IMR-90 (cell line): ENCODE measurements at regions not wholly inside any gene's neighbourhood (a gene's known extent, or its start where the extent isn't known, plus 50 kb on each side); places are given as distances from the start of the nearest gene placed in this dataset.

Source experiments
- ATAC-seq: fragments of 200-7000 bp; cut with Tn5 transposase; 2 replicates; pipeline ENCODE4 v1.9.1; 2020; ENCODE audit warnings: low read depth, mild to moderate bottlenecking, moderate library complexity
- BruUV-seq: library from RNA; stranded (reverse); fragments of 400-500 nt; replicated peaks from 2 replicates; lab custom pipeline; 2021; lab: Mats Ljungman, UMichigan
- CTCF ChIA-PET: fragments of 300-600 bp; formaldehyde crosslinking; extraction: SDS; loops from one replicate; lab custom pipeline; 2021; ENCODE audit warnings: antibody characterized with exemption; lab: Yijun Ruan, JAX
- POLR2A ChIA-PET: fragments of 300-600 bp; sonication (Branson Sonifier 250); formaldehyde crosslinking; loops from one replicate; lab custom pipeline; 2022; ENCODE audit warnings: antibody characterized with exemption; ENCODE audit not compliant: unreplicated experiment; lab: Charles Lee
- DNase-seq: peaks from one replicate; pipeline ENCODE4 v3.0.0; 2013
- H2AFZ ChIP-seq: replicated peaks from 2 replicates; pipeline ENCODE3; 2013; ENCODE audit warnings: low read length, mild to moderate bottlenecking; ENCODE audit not compliant: poor library complexity
- H2AK5ac ChIP-seq: 2 replicates; pipeline ENCODE4 v1.6.1; 2013; ENCODE audit warnings: low read depth, low read length, inconsistent platforms
- H2AK9ac ChIP-seq: replicated peaks from 2 replicates; pipeline ENCODE3; 2013; ENCODE audit warnings: mild to moderate bottlenecking, low read depth, low read length, moderate library complexity; ENCODE audit not compliant: poor library complexity
- H2BK120ac ChIP-seq: 2 replicates; pipeline ENCODE4 v1.6.1; 2013; ENCODE audit warnings: low read depth, low read length, inconsistent platforms
- H2BK15ac ChIP-seq: 3 replicates; pipeline ENCODE4 v1.6.1; 2013; ENCODE audit warnings: low read depth, low read length, inconsistent platforms
- H2BK20ac ChIP-seq: 2 replicates; pipeline ENCODE4 v1.6.1; 2013; ENCODE audit warnings: low read depth, mild to moderate bottlenecking, inconsistent platforms, low read length, moderate library complexity
- H2BK5ac ChIP-seq: 2 replicates; pipeline ENCODE4 v1.6.1; 2013; ENCODE audit warnings: mild to moderate bottlenecking, low read depth, low read length, inconsistent platforms; ENCODE audit not compliant: poor library complexity, severe bottlenecking
- H3K14ac ChIP-seq: replicated peaks from 2 replicates; pipeline ENCODE4 v1.6.1; 2013; ENCODE audit warnings: low read depth, low read length, inconsistent platforms
- H3K18ac ChIP-seq: 2 replicates; pipeline ENCODE4 v1.6.1; 2013; ENCODE audit warnings: low read depth, low read length, control low read depth
- H3K23ac ChIP-seq: 2 replicates; pipeline ENCODE4 v1.6.1; 2013; ENCODE audit warnings: low read depth, low read length, inconsistent platforms
- H3K27ac ChIP-seq: 2 replicates; pipeline ENCODE4 v1.5.1; 2013; ENCODE audit warnings: mild to moderate bottlenecking, control low read depth, low read length; ENCODE audit not compliant: insufficient read depth
- H3K27me3 ChIP-seq: 2 replicates; pipeline ENCODE4 v1.6.1; 2013; ENCODE audit warnings: low read length; ENCODE audit not compliant: control insufficient read depth, insufficient read depth
- H3K36me3 ChIP-seq: 2 replicates; pipeline ENCODE4 v1.6.1; 2013; ENCODE audit warnings: low read length, mixed read lengths; ENCODE audit not compliant: control insufficient read depth, insufficient read depth
- H3K4ac ChIP-seq: 2 replicates; pipeline ENCODE4 v1.6.1; 2013; ENCODE audit warnings: low read depth, low read length, inconsistent platforms
- H3K4me1 ChIP-seq: 2 replicates; pipeline ENCODE4 v1.6.1; 2013; ENCODE audit warnings: low read length, mixed read lengths; ENCODE audit not compliant: control insufficient read depth, insufficient read depth
- H3K4me2 ChIP-seq: 2 replicates; pipeline ENCODE4 v1.6.1; 2013; ENCODE audit warnings: low read depth, mild to moderate bottlenecking, control low read depth, low read length, moderate library complexity
- H3K4me3 ChIP-seq: 2 replicates; pipeline ENCODE4 v1.5.1; 2013; ENCODE audit warnings: low read depth, mild to moderate bottlenecking, control low read depth, low read length, moderate library complexity; ENCODE audit not compliant: insufficient read depth
- H3K56ac ChIP-seq: 2 replicates; pipeline ENCODE4 v1.6.1; 2013; ENCODE audit warnings: low read length, inconsistent platforms; ENCODE audit not compliant: insufficient read depth; ENCODE audit errors: extremely low read depth
- H3K79me1 ChIP-seq, 2 experiments: 2 replicates each; pipeline ENCODE4 v1.6.1; 2013; ENCODE audit warnings: low read length in 2 of 2, inconsistent platforms in 1 of 2, low read depth in 1 of 2
- H3K9ac ChIP-seq: 2 replicates; pipeline ENCODE4 v1.6.1; 2013; ENCODE audit warnings: low read depth, low read length, control low read depth
- H3K9me1 ChIP-seq: 2 replicates; pipeline ENCODE4 v1.6.1; 2013; ENCODE audit warnings: low read length, inconsistent platforms; ENCODE audit not compliant: insufficient read depth
- H3K9me3 ChIP-seq: 2 replicates; pipeline ENCODE4 v1.6.1; 2013; ENCODE audit warnings: low read length; ENCODE audit not compliant: control insufficient read depth, insufficient read depth
- H4K20me1 ChIP-seq: 2 replicates; pipeline ENCODE4 v1.6.1; 2013; ENCODE audit warnings: low read length, inconsistent platforms; ENCODE audit not compliant: insufficient read depth
- H4K5ac ChIP-seq: 2 replicates; pipeline ENCODE4 v1.6.1; 2013; ENCODE audit warnings: mild to moderate bottlenecking, low read depth, low read length, control low read depth
- H4K8ac ChIP-seq, 2 experiments: 2 replicates each; pipeline ENCODE4 v1.6.1; 2013; ENCODE audit warnings: low read depth in 2 of 2, low read length in 2 of 2, control low read depth in 1 of 2, inconsistent platforms in 1 of 2
- H4K91ac ChIP-seq: 2 replicates; pipeline ENCODE4 v1.6.1; 2013; ENCODE audit warnings: low read depth, low read length, inconsistent platforms; ENCODE audit not compliant: insufficient read depth
- WGBS, 2 experiments: methylation state at CpG; one replicate each; pipeline versions ENCODE4 v1.1.5 to v1.1.7; 2013; ENCODE audit warnings: missing lambda C conversion rate in 2 of 2; ENCODE audit not compliant: insufficient read length in 1 of 2; ENCODE audit errors: extremely low coverage in 2 of 2; 5-methylcytosine and 5-hydroxymethylcytosine counted together
- dilution Hi-C: fragments of 300-500 bp; cut with HindIII; formaldehyde crosslinking; loops from one replicate; pipeline ENCODE4 v1.14.3; 2018; ENCODE audit warnings: low sequenced_read_pairs; ENCODE audit not compliant: unreplicated experiment
- in situ Hi-C: fragments of 300-500 bp; cut with MboI; formaldehyde crosslinking; loops from 3 replicates; pipeline ENCODE4 v1.14.3; 2019; ENCODE audit warnings: low sequenced_read_pairs, inconsistent platforms, mixed read lengths
- intact Hi-C: fragments of 100-400 bp; cut with micrococcal nuclease; formaldehyde crosslinking; loops from 2 replicates; pipeline ENCODE4 v1.10.0; 2022
- TF ChIP-seq, protein P1 (sequence below): fragments of 150-350 bp; IDR thresholded peaks from 2 replicates; pipeline ENCODE4 v1.6.1; 2017; ENCODE audit warnings: mild to moderate bottlenecking, antibody characterized with exemption, low read length, low read depth
- TF ChIP-seq, protein P2 (sequence below): fragments of 150-350 bp; IDR thresholded peaks from 2 replicates; pipeline ENCODE4 v1.6.1; 2016; ENCODE audit warnings: low read depth, mild to moderate bottlenecking, low read length, moderate library complexity, borderline replicate concordance

DNA sequence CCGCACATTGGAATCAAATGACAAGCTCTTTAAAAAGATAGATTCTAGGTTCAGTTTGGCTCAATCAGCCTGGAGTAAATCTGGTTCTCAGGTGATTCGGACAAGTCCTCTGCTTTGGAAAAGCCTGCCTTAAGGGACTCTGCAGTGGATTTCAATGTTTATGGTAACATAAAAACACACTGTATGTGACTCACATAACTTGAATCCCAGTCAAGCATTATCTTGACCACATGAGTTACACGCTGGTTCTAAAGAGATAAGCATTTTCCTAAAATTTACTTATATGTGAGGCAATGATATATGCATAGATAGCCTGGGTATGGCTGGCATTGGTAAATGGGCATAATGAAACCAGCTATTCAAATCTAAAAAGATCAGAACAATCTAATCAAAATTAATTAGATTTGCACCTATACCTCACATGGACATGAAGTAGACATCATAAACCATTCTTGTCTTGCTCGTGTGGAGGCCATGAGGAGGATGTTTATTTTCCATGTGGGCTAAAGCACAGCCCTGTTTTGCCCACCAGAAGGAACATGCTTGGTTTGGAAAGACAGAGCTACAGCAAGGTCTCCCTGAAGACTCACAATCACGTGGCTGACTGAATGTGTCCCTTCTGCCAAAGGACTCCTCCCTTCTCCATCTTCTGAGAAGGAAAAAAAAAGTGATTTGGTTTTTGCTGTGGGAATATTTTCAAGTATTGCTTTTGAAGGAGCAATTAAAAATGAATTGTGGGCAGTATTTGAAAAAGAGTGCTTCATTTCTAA, 351.7 kb downstream of the DIRAS2 start:
- BruUV-seq, result no TSS peak
- intact Hi-C loops (no loop called here), in situ Hi-C loops (no loop called here), dilution Hi-C loops (no loop called here)
- no peak overlapping the region for H3K4ac ChIP-seq
- no peaks in the 10 kb centered on the region for H3K79me1 ChIP-seq
- ChIA-PET POLR2A (no interaction called here), CTCF (interaction anchor here (0.5 kb wide), 1 partner anchor 8 kb away, joined by 3 read pairs; no protein-coding TSS in a partner anchor)
- no peak overlapping the region for H2AFZ ChIP-seq
- no peak overlapping the region for H2AK9ac ChIP-seq
- H3K9ac ChIP-seq, result no peak overlapping the region
- no peak overlapping the region for H2BK120ac ChIP-seq
- H3K27me3 ChIP-seq, result no peaks in the 10 kb centered on the region
- WGBS, 2 experiments, result no CpG with 5 or more reads among the region's 5 CpGs
- H3K4me2 ChIP-seq, result no peak overlapping the region
- H3K4me3 ChIP-seq, result no peak overlapping the region
- no peak overlapping the region for H3K23ac ChIP-seq
- TF ChIP-seq, protein P1, sequence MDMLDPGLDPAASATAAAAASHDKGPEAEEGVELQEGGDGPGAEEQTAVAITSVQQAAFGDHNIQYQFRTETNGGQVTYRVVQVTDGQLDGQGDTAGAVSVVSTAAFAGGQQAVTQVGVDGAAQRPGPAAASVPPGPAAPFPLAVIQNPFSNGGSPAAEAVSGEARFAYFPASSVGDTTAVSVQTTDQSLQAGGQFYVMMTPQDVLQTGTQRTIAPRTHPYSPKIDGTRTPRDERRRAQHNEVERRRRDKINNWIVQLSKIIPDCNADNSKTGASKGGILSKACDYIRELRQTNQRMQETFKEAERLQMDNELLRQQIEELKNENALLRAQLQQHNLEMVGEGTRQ, result no peak
- TF ChIP-seq, protein P2, sequence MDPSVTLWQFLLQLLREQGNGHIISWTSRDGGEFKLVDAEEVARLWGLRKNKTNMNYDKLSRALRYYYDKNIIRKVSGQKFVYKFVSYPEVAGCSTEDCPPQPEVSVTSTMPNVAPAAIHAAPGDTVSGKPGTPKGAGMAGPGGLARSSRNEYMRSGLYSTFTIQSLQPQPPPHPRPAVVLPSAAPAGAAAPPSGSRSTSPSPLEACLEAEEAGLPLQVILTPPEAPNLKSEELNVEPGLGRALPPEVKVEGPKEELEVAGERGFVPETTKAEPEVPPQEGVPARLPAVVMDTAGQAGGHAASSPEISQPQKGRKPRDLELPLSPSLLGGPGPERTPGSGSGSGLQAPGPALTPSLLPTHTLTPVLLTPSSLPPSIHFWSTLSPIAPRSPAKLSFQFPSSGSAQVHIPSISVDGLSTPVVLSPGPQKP, result no peak
- no peak overlapping the region for H4K91ac ChIP-seq
- H3K14ac ChIP-seq, result no peak overlapping the region
- no peak overlapping the region for H2BK15ac ChIP-seq
- no peaks in the 10 kb centered on the region for H3K9me1 ChIP-seq
- no peak overlapping the region for H3K27ac ChIP-seq
- no peaks in the 10 kb centered on the region for H3K36me3 ChIP-seq
- H3K56ac ChIP-seq, result no peak overlapping the region
- DNase-seq (peak; percentile 42), ATAC-seq (peak; percentile 88)
- no peak overlapping the region for H2BK5ac ChIP-seq
- no peak overlapping the region for H4K5ac ChIP-seq
- no peak overlapping the region for H2BK20ac ChIP-seq
- no peak overlapping the region for H3K18ac ChIP-seq
- H2AK5ac ChIP-seq, result no peak overlapping the region
- H3K4me1 ChIP-seq, result no peaks in the 10 kb centered on the region
- H4K8ac ChIP-seq, result no peak overlapping the region
- no peaks in the 10 kb centered on the region for H3K9me3 ChIP-seq
- no peaks in the 10 kb centered on the region for H4K20me1 ChIP-seq
